SK-N-SH treated with all-trans-retinoic acid at 6 μM for 48 hours (cell line): ENCODE measurements at regions not wholly inside any gene's neighbourhood (a gene's known extent, or its start where the extent isn't known, plus 50 kb on each side); places are given as distances from the start of the nearest gene placed in this dataset.

Experiments used
- ATAC-seq: fragments of 200-7000 bp; cut with Tn5 transposase; 3 replicates; pipeline ENCODE4 v1.9.1; 2020; ENCODE audit warnings: mild to moderate bottlenecking, moderate library complexity
- ARNTL ChIP-seq: fragments of 450-650 bp; formaldehyde crosslinking; IDR thresholded peaks from 2 replicates; pipeline ENCODE4 v1.5.0; 2020; ENCODE audit warnings: low read depth, mild to moderate bottlenecking, moderate library complexity, borderline replicate concordance
- BACH2 ChIP-seq: fragments of 250-450 bp; sonication (Bioruptor Pico); IDR thresholded peaks from 2 replicates; pipeline ENCODE4 v1.9.0; 2021; ENCODE audit warnings: mild to moderate bottlenecking, borderline replicate concordance
- CSDC2 ChIP-seq: fragments of 250-450 bp; sonication (Bioruptor Pico); IDR thresholded peaks from 2 replicates; pipeline ENCODE4 v1.5.0; 2020; ENCODE audit warnings: mild to moderate bottlenecking, moderate library complexity
- ESRRG ChIP-seq: fragments of 250-450 bp; sonication (Bioruptor Pico); IDR thresholded peaks from 2 replicates; pipeline ENCODE4 v1.6.1; 2021; ENCODE audit warnings: mild to moderate bottlenecking
- GLIS3 ChIP-seq: fragments of 250-450 bp; sonication (Bioruptor Pico); IDR thresholded peaks from 2 replicates; pipeline ENCODE4 v1.5.0; 2020; ENCODE audit warnings: mild to moderate bottlenecking, moderate library complexity
- ISL1 ChIP-seq: fragments of 250-450 bp; sonication (Bioruptor Pico); IDR thresholded peaks from 2 replicates; pipeline ENCODE4 v2.1.2; 2022; ENCODE audit warnings: mild to moderate bottlenecking, moderate library complexity
- OSR1 ChIP-seq: fragments of 250-450 bp; sonication (Bioruptor Pico); IDR thresholded peaks from 2 replicates; pipeline ENCODE4 v1.8.0; 2022; ENCODE audit warnings: moderate library complexity, mild to moderate bottlenecking, inconsistent platforms
- RARB ChIP-seq: fragments of 250-450 bp; sonication (Bioruptor Pico); IDR thresholded peaks from 2 replicates; pipeline ENCODE4 v1.8.0; 2021; ENCODE audit warnings: mild to moderate bottlenecking, moderate library complexity
- SNAI2 ChIP-seq: fragments of 250-450 bp; sonication (Bioruptor Pico); IDR thresholded peaks from 2 replicates; pipeline ENCODE4 v1.5.0; 2020; ENCODE audit warnings: mild to moderate bottlenecking, moderate library complexity
- TCF4 ChIP-seq: fragments of 250-450 bp; sonication (Bioruptor Pico); IDR thresholded peaks from 2 replicates; pipeline ENCODE4 v1.8.0; 2021; ENCODE audit warnings: mild to moderate bottlenecking, moderate library complexity, borderline replicate concordance
- ZC3H10 ChIP-seq: fragments of 250-450 bp; sonication (Bioruptor Pico); IDR thresholded peaks from 2 replicates; pipeline ENCODE4 v1.5.1; 2021; ENCODE audit warnings: mild to moderate bottlenecking, moderate library complexity
- ZFP3 ChIP-seq: fragments of 250-450 bp; sonication (Bioruptor Pico); IDR thresholded peaks from 2 replicates; pipeline ENCODE4 v1.5.0; 2020; ENCODE audit warnings: mild to moderate bottlenecking, moderate library complexity
- ZFP30 ChIP-seq: fragments of 450-650 bp; formaldehyde crosslinking; IDR thresholded peaks from 2 replicates; pipeline ENCODE4 v1.5.0; 2022; ENCODE audit warnings: mild to moderate bottlenecking, moderate library complexity
- ZNF565 ChIP-seq: fragments of 450-650 bp; formaldehyde crosslinking; conservative IDR thresholded peaks from 2 replicates; pipeline ENCODE4 v1.5.0; 2020; ENCODE audit warnings: low read depth, mild to moderate bottlenecking, moderate library complexity
- ZNF70 ChIP-seq: fragments of 450-650 bp; formaldehyde crosslinking; IDR thresholded peaks from 2 replicates; pipeline ENCODE4 v1.5.0; 2020; ENCODE audit warnings: mild to moderate bottlenecking, moderate library complexity
- ZNF8 ChIP-seq: fragments of 450-650 bp; formaldehyde crosslinking; IDR thresholded peaks from 2 replicates; pipeline ENCODE4 v1.5.0; 2020; ENCODE audit warnings: mild to moderate bottlenecking, moderate library complexity
- TF ChIP-seq, protein P1 (sequence below): fragments of 250-450 bp; sonication (Bioruptor Pico); IDR thresholded peaks from 2 replicates; pipeline ENCODE4 v1.8.0; 2020; ENCODE audit warnings: mild to moderate bottlenecking, moderate library complexity, borderline replicate concordance
- TF ChIP-seq, protein P2 (sequence below): fragments of 250-450 bp; sonication (Bioruptor Pico); IDR thresholded peaks from 2 replicates; pipeline ENCODE4 v1.5.1; 2021; ENCODE audit warnings: mild to moderate bottlenecking, moderate library complexity
- TF ChIP-seq, protein P3 (sequence below): fragments of 250-450 bp; sonication (Bioruptor Pico); IDR thresholded peaks from 2 replicates; pipeline ENCODE4 v1.5.0; 2020; ENCODE audit warnings: mild to moderate bottlenecking, moderate library complexity
- TF ChIP-seq, protein P4 (sequence below): fragments of 250-450 bp; sonication (Bioruptor Pico); IDR thresholded peaks from 2 replicates; pipeline ENCODE4 v1.5.1; 2020; ENCODE audit warnings: low read depth, mild to moderate bottlenecking, moderate library complexity
- TF ChIP-seq, protein P5 (sequence below): fragments of 250-450 bp; sonication (Bioruptor Pico); IDR thresholded peaks from 2 replicates; pipeline ENCODE4 v1.8.0; 2021; ENCODE audit warnings: low read depth, mild to moderate bottlenecking, moderate library complexity, borderline replicate concordance

DNA sequence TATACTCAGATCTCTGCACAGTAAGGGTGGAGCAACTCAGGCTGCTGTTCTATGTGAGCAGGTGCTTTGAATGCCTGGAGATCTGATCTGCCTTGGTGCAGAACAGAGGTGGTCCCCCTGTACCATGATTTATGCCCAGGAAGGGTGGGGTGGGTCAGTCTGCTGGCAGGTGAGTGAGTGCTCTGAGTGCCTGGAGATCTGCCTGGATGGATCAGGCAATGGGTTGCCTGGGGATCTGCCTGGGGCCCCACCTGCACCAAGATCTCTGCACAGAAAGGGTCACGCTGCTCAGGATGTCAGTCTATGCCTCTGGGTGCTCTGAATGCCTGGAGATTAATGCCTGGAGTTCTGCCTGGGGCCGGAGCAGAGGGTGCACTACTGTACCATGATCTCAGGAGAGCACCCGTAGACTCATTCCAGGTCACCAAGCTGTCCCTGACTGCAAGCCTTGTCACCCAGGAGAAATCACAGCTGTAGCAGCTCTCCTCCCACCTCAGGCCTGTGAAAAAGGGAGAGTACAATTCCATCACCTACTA, 342.9 kb downstream of the GBA3 start:
- ATAC-seq, result no peak

DNA sequence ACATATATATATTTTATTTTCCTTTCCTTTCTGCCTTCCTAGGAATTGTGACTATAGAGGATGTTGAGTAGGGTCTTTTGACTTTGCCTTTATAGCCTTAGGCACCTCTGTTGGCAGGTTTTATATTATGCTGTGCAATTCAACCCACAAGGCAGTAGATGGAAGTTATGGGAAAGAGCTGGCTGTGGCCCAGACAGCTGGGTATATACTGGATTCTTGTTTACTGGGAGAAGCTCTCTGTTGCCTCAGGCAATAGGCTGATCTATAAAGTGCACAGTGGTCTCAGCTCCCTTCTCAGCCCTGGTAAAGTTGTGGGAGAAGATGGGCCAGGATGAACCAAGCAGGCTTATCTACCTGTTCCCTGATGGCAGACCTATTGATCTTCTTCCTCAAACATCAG, 342.0 kb downstream of the GBA3 start:
- ATAC-seq, result no peak
- TF ChIP-seq OSR1 (CRISPR knock-in tag), result no peak
- TF ChIP-seq ZNF565 (CRISPR knock-in tag), result no peak
- TF ChIP-seq ZC3H10, result no peak
- TF ChIP-seq, protein P1, sequence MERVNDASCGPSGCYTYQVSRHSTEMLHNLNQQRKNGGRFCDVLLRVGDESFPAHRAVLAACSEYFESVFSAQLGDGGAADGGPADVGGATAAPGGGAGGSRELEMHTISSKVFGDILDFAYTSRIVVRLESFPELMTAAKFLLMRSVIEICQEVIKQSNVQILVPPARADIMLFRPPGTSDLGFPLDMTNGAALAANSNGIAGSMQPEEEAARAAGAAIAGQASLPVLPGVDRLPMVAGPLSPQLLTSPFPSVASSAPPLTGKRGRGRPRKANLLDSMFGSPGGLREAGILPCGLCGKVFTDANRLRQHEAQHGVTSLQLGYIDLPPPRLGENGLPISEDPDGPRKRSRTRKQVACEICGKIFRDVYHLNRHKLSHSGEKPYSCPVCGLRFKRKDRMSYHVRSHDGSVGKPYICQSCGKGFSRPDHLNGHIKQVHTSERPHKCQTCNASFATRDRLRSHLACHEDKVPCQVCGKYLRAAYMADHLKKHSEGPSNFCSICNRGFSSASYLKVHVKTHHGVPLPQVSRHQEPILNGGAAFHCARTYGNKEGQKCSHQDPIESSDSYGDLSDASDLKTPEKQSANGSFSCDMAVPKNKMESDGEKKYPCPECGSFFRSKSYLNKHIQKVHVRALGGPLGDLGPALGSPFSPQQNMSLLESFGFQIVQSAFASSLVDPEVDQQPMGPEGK (CRISPR knock-in tag), result no peak
- TF ChIP-seq, protein P2, sequence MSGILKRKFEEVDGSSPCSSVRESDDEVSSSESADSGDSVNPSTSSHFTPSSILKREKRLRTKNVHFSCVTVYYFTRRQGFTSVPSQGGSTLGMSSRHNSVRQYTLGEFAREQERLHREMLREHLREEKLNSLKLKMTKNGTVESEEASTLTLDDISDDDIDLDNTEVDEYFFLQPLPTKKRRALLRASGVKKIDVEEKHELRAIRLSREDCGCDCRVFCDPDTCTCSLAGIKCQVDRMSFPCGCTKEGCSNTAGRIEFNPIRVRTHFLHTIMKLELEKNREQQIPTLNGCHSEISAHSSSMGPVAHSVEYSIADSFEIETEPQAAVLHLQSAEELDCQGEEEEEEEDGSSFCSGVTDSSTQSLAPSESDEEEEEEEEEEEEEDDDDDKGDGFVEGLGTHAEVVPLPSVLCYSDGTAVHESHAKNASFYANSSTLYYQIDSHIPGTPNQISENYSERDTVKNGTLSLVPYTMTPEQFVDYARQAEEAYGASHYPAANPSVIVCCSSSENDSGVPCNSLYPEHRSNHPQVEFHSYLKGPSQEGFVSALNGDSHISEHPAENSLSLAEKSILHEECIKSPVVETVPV (CRISPR knock-in tag), result no peak
- TF ChIP-seq ARNTL (CRISPR knock-in tag), result no peak
- TF ChIP-seq TCF4 (CRISPR knock-in tag), result no peak
- no peak for TF ChIP-seq GLIS3 (CRISPR knock-in tag)
- no peak for TF ChIP-seq ESRRG
- TF ChIP-seq ZFP30, result no peak
- TF ChIP-seq ZNF8 (CRISPR knock-in tag), result no peak
- TF ChIP-seq ZFP3 (CRISPR knock-in tag), result no peak
- TF ChIP-seq CSDC2, result no peak
- no peak for TF ChIP-seq SNAI2 (CRISPR knock-in tag)
- TF ChIP-seq, protein P3, sequence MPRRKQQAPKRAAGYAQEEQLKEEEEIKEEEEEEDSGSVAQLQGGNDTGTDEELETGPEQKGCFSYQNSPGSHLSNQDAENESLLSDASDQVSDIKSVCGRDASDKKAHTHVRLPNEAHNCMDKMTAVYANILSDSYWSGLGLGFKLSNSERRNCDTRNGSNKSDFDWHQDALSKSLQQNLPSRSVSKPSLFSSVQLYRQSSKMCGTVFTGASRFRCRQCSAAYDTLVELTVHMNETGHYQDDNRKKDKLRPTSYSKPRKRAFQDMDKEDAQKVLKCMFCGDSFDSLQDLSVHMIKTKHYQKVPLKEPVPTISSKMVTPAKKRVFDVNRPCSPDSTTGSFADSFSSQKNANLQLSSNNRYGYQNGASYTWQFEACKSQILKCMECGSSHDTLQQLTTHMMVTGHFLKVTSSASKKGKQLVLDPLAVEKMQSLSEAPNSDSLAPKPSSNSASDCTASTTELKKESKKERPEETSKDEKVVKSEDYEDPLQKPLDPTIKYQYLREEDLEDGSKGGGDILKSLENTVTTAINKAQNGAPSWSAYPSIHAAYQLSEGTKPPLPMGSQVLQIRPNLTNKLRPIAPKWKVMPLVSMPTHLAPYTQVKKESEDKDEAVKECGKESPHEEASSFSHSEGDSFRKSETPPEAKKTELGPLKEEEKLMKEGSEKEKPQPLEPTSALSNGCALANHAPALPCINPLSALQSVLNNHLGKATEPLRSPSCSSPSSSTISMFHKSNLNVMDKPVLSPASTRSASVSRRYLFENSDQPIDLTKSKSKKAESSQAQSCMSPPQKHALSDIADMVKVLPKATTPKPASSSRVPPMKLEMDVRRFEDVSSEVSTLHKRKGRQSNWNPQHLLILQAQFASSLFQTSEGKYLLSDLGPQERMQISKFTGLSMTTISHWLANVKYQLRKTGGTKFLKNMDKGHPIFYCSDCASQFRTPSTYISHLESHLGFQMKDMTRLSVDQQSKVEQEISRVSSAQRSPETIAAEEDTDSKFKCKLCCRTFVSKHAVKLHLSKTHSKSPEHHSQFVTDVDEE (CRISPR knock-in tag), result no peak
- TF ChIP-seq BACH2, result no peak

More for the DNA sequence above, 342.9 kb downstream of the GBA3 start:
- no peak for TF ChIP-seq ZFP3 (CRISPR knock-in tag)
- no peak for TF ChIP-seq SNAI2 (CRISPR knock-in tag)
- TF ChIP-seq, protein P4, sequence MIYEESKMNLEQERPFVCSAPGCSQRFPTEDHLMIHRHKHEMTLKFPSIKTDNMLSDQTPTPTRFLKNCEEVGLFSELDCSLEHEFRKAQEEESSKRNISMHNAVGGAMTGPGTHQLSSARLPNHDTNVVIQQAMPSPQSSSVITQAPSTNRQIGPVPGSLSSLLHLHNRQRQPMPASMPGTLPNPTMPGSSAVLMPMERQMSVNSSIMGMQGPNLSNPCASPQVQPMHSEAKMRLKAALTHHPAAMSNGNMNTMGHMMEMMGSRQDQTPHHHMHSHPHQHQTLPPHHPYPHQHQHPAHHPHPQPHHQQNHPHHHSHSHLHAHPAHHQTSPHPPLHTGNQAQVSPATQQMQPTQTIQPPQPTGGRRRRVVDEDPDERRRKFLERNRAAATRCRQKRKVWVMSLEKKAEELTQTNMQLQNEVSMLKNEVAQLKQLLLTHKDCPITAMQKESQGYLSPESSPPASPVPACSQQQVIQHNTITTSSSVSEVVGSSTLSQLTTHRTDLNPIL (CRISPR knock-in tag), result no peak
- TF ChIP-seq GLIS3 (CRISPR knock-in tag), result no peak
- no peak for TF ChIP-seq RARB

DNA sequence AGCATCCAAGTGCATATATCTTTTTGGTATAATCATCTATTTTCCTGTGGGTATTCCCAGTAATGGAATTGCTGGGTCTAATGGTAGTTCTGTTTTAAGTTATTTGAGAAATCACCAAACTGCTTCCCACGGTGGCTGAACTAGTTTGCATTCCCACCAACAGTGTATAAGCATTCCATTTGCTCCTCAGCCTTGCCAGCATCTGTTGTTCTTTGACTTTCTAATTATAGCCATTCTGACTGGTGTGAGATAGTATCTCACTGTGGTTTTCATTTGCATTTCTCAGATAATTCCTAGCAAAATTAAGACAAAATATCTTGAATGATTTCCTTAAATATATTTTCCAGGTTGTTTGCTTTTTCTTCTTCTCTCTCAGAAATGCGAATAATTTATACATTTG, 341.1 kb downstream of the GBA3 start:
- ATAC-seq, result no peak
- no peak for TF ChIP-seq GLIS3 (CRISPR knock-in tag)
- TF ChIP-seq, protein P4 (CRISPR knock-in tag), result no peak
- no peak for TF ChIP-seq CSDC2
- TF ChIP-seq, protein P2 (CRISPR knock-in tag), result no peak
- TF ChIP-seq, protein P5, sequence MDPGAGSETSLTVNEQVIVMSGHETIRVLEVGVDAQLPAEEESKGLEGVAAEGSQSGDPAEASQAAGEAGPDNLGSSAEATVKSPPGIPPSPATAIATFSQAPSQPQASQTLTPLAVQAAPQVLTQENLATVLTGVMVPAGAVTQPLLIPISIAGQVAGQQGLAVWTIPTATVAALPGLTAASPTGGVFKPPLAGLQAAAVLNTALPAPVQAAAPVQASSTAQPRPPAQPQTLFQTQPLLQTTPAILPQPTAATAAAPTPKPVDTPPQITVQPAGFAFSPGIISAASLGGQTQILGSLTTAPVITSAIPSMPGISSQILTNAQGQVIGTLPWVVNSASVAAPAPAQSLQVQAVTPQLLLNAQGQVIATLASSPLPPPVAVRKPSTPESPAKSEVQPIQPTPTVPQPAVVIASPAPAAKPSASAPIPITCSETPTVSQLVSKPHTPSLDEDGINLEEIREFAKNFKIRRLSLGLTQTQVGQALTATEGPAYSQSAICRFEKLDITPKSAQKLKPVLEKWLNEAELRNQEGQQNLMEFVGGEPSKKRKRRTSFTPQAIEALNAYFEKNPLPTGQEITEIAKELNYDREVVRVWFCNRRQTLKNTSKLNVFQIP (CRISPR knock-in tag), result no peak
- TF ChIP-seq ESRRG, result no peak
- TF ChIP-seq RARB, result no peak
- TF ChIP-seq ZC3H10, result no peak
- no peak for TF ChIP-seq TCF4 (CRISPR knock-in tag)
- no peak for TF ChIP-seq ZNF70 (CRISPR knock-in tag)
- no peak for TF ChIP-seq ARNTL (CRISPR knock-in tag)
- no peak for TF ChIP-seq ISL1 (CRISPR knock-in tag)
- TF ChIP-seq OSR1 (CRISPR knock-in tag), result no peak
